HG02938 (cell line): ENCODE measurements at regions not wholly inside any gene's neighbourhood (a gene's known extent, or its start where the extent isn't known, plus 50 kb on each side); places are given as distances from the start of the nearest gene placed in this dataset.

Source experiments
- ATAC-seq: cut with Tn5 transposase; IDR thresholded peaks from one replicate; pipeline ENCODE4 v1.9.1; 2021; ENCODE audit warnings: mild to moderate bottlenecking, moderate library complexity; ENCODE audit not compliant: unreplicated experiment

DNA sequence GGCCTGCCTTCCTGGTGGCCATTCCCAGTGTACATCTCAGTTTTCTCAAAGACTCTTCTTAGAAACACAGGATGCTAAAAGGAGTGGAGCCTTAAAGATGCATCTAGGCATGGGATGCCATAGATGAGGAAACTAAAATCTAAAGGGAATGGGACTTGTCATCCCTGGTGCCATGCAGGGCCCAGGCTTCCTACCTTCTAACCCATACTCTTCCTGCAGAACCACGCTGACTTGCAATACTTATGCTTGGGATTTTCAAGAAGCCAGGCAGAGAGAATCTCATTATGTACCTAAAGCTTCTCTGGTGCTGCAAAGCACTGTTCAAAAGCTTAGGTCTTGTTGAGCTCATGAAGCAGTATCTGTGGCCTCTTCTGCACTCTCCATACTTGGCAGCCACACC lies 329.1 kb downstream of the CYRIA start:
- no peak for ATAC-seq

GRCh38 chr2:16335947-16336346 lies 329.7 kb downstream of the CYRIA start:
- no peak for ATAC-seq

GRCh38 chr2:16335604-16335930 lies 330.1 kb downstream of the CYRIA start:
- no peak for ATAC-seq

- ATAC-seq = no peak
Measured at GRCh38 chr2:16334886-16335603, 330.6 kb downstream of the CYRIA start.

DNA sequence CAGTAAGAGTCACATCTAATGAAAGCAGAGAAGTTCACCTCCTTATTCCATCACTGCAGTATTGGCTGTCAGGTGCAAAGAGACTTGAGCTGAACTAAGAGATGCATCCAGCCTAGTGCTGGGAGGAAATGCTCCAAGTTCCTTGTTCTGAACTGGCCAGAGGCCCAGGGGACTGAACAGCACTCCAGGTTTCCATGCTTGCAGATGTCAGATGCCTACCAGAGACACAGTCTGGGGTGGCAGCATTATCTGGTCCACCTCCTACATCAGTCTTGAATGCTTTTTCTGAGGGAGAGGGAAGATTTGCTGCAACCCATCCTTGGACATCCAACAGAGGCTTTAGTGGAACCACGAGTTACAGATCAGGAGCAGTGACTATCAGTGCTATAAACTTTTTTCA lies 331.3 kb downstream of the CYRIA start:
- ATAC-seq = no peak

DNA sequence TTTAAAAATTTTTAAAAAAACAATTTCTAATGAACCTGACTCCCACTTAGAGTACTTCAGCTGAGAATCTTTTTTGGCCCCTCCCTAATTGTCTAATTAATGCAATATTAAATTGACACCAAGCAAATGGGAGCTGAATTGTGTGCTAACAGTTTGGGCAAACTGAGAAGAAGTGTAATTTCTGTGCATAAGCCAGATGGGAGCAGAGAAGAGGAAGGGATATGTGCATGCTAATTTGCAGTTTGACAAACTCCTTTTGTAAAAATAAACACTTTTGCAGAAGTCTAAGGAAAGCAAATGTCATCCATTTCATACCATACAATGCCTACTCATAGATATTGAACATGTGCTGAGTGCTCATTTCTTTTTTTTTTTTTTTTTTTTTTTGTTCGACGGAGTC lies 332.0 kb downstream of the CYRIA start:
- no peak for ATAC-seq

- no peak for ATAC-seq
Measured at GRCh38 chr2:16332681-16333557, 332.7 kb downstream of the CYRIA start.

DNA sequence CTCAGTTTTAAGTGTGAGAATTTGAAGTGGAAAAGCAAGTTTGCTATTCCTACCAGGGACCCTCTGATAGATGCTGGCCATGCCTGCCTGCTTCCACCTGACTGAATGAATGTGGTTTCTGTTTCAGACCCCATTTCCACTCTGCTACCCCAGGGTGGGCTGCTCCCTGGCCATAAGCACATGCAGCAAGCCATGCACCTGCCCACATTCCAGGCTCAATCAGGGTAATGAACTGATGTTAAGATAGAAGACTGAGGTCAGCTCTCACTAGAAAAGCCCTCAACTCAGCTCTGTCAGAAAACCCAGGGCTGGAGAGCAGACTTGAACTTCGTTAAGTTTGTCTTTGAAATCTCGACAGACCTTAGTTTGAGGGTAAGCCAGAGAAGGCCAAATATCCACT lies 333.9 kb downstream of the CYRIA start:
- no peak for ATAC-seq

DNA sequence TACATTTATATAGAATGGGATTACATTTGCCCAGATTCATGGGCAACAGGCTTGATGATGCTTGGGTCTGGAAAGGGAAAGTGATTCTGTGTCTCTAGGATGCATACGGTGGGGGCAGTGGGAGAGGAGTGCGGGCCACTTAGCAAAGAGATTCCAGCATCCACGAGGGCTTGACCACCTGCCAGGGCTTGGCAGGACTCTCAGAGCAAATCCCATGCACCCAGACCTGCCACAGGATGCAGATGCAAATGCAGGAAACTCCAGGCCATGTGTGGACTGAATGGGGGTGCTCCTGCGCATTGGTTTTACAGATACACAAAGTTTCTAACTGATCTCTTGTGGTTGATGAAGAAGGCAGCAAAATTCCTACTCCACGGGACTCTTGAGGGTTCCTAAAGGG lies 334.7 kb downstream of the CYRIA start:
- ATAC-seq = no peak

DNA sequence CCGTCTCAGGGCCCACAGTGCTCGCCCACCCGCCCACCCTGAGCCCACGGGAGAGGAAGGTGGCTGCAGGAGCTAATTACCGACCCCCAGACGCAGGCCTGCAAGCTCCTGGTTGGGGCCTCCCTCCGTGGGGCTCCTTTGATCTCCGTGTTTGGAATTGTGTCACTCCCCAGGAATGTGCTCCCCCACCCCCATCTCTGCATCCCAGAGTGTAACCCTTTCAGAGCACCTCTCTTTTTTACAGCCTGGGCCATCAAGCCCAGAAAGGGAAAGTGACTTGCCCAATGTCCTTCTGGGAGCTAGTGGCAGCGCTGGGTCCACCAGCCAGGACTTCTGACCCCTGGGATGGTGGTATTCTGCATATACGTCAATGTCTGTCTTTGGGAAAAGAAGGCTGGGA lies 335.1 kb downstream of the CYRIA start:
- no peak for ATAC-seq

DNA sequence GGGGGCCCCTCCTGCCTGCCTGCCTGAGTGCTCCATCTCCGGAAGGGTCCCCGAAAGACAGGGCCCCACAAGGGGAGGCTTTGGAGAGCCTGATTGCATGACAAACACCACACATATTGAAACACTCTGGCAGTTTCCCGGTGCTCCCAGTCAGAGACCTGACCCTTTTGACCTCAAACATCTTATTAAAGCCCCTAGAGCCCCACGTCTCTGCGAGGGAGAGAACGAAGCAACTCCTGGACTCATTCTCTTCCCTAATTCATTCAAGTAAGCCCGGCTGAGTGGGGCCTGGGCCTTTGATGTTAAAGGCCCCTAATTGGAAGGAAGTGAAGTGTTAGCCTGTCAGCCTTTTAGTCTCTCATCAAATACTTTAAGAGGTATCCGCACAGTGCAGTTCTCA lies 335.6 kb downstream of the CYRIA start:
- ATAC-seq = no peak

DNA sequence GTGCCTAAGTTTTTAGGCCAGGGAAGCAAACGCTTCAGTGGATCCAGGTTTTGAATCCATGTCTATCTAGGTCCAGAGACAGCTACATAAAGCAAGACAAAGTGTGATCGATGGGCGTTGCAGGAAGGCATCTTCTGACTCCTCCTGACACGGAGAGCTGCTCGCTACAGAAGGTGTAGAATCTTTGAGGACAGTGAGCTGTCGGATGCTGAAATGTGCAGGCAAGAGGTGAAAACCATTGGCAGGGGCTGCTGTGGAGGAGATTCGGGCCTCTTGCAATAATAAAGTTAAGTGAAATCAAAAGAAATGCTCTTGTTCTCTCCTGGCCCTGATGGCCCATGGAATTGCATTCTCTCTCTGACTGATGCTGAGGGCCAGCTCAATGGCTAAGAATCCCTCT lies 336.2 kb downstream of the CYRIA start:
- no peak for ATAC-seq

DNA sequence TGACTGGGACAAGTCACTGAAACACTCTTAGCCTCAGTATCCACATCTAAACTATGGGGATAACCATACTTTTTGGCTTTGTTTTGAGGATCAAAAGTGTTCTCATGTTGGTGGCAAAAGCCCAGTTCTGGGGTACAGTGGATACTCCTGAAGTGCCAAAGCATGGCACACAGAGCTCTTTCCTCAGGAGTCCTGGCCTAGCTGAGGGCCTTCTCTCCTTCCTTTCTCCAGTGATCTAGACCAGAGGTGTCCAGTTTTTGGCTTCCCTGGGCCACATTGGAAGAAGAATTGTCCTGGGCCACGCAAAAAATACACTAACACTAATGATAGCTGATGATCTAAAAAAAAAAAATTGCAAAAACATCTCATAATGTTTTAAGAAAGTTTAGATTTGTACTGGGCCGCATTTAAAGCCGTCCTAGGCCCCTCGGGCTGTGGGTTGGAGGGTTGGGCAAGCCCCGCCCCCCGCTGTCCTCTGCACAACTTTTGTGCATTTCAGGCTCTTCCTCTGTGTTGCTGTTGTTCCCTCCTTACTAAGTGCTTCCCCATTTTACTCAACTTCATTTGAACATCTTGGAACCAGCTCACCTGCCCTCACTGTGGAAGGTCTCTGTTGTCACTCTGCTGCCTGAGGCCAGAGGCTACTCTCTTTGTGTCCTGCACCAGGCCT lies 337.0 kb downstream of the CYRIA start:
- no peak for ATAC-seq

DNA sequence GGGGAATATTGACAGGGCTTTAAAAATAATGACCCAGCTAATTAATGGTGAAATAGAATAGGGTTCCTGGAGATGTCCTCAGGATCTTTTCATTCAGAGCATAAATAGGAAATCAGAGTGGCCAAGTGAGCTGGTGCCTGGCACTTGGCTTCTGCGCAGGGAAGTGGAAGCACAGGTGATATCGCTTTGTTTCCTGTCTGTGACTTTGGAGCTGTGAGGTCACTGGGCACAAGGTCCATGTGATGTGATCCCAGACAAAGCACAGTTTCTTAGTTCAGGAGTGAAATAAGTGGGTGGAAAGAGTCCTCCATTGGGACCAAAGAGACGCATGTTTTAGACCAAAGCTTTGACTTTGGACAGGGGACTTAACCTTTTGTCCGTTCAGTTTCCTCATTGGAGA lies 338.3 kb downstream of the CYRIA start:
- ATAC-seq = no peak

DNA sequence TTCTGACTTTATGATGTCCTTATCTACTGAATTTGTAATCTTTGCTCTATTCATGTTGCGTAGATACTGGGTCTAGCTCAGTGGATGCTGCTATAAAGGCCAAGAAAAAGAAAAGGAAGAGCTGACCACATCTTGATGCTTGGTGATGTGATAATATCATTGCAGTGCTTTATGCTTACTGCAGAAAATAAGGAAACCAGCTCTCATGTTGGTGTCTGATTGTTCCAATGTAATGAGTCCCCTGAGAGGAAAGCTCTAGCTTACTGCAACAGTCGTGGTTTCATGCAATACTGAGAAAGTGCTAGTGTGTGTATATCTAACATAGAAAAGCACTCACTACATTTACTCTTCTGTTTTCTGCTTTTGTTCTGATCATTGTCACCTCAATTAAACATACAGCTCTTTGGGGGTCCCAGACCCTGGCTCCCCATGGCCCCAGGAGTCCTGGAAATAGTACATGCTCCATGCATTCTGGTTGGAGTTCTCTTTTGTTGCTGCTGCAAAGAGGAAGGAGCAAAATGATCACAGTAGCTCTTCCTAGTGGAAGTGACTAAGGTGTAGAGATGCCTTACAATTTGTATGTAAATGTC lies 338.8 kb downstream of the CYRIA start:
- ATAC-seq = no peak

DNA sequence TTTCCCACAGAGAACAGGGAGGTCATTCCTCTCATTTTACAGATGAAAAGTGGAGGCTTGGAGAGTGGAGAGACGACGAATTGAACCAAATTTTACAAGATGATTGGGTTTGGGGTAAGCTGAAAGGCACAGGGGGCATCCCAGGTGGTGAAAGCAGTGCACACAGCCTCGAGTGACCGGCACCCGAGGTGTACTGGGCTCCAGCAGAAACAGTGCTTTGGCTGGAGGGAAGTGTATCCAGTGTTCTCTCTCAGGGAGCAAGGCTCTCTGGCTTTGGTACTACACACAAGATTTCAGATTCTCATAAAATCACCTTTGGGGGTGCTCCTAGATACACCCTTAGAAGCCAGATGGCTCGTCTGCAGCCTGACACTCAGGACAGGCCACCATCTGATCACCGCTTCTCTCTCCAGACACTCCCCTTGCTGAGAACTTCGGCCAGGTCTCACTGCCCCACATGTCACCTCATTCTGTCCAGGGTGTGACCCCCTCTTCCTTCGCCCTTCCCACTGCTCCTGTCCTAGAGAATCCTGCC lies 339.6 kb downstream of the CYRIA start:
- ATAC-seq = no peak

DNA sequence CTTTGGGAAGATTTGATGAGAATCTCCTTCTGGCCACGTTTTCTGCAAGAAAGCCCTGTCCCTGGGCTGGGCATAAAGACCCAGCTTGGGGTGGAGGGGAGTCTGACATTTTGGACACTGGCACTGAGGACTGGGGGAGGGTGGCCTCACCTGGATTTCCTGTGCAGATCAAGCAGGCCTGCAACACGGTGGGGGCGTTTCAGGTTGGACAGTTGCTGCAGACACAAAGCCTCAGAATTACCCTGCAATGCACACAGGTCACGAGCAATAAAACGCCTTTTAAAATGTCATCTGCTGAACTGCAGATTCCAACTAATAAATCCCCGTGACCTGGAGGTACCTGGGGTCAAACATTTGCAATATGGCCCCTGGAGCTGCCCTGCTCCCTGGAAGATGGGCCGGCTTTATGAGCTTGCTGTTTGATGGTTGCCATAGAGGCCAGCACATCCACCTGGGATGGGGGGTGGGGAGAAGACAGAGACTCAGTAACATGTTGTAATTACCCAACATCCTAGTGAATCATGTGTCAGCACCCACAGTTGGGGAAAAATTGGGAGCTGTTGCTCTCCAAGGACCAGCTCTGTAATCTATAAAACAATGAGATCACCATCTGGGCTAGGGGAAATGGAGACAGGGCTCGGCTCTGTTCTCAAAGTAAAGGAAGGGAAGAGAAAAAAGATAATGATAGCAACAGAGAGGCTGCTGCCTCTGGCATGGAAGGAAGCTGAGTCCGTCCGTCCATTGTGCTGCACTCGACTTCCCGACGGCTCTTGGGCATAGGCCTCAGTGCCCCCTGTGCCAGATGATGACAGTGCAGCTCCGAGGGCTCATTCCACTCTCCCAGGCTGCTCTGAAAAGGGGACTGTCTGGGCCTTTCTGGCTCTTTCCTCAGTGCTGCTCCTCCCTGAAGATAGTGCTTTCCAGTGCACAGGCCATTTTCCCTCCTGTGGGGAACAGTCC lies 340.3 kb downstream of the CYRIA start:
- no peak for ATAC-seq

GRCh38 chr2:16324544-16324937 lies 341.1 kb downstream of the CYRIA start:
- no peak for ATAC-seq

- ATAC-seq = no peak
Measured at GRCh38 chr2:16323551-16324543, 341.8 kb downstream of the CYRIA start.
